22Rv1 (cell line): ENCODE measurements at regions not wholly inside any gene's neighbourhood (a gene's known extent, or its start where the extent isn't known, plus 50 kb on each side); places are given as distances from the start of the nearest gene placed in this dataset.
"Not testable (repeated sequence)": the region's sequence is repeated elsewhere in the genome, so short reads cannot be mapped to it uniquely, and the experiment has no call there.

Experiments used
- CTCF ChIP-seq: fragments of 450-650 bp; IDR thresholded peaks from 2 replicates; pipeline ENCODE4 v1.5.1; 2017; ENCODE audit warnings: mild to moderate bottlenecking
- ZFX ChIP-seq: fragments of 450-650 bp; IDR thresholded peaks from 2 replicates; pipeline ENCODE4 v1.6.1; 2017; ENCODE audit warnings: antibody characterized with exemption, borderline replicate concordance

GRCh38 chr5:106259431-106260090 is 1411.2 kb downstream of the EFNA5 start:
- TF ChIP-seq CTCF, ZFX: not testable (repeated sequence)
